ENCODE measurements at regions not wholly inside any gene's neighbourhood (a gene's known extent, or its start where the extent isn't known, plus 50 kb on each side); places are given as distances from the start of the nearest gene placed in this dataset.
"Not testable (repeated sequence)": the region's sequence is repeated elsewhere in the genome, so short reads cannot be mapped to it uniquely, and the experiment has no call there.

DNA sequence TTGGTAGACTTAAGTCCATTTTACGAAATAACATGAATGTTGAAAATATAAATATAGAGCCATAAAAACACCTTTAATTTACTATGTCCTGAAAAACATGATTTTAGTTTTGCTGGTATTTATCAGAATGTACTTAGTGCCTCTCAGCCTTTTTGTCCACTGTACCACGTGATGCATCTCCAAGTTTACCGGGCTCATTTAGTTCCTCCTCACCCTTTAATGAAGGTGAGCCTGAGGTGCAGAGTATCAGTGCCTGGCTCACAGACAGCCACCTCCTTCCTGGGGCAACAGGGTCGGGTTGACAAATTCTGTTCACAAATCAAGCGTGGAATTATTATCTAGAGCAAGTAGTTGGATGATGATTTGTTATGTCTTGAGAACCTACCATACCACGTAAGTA, 420.5 kb upstream of the MEIS1 start:
- FAIRE-seq = no peak

DNA sequence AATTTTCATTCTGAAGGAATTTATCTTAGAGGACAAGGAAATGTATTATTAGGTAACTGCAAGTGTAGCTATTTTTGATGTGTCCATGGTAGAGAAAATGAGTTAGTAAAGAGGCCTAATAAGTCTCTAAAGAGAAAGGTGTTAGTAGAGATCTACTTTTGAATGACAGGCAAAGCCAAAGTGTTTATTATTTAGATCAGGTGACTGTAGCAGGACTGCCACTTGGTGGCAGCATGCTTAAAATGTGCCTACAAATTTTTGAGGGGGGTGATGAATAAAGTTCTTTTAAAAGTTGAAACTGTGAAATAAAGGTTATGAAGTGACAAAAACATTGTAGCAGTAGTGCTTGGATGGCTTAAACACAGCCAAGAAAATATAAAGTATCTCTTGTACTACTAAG, 421.5 kb upstream of the MEIS1 start:
- no peak for FAIRE-seq

DNA sequence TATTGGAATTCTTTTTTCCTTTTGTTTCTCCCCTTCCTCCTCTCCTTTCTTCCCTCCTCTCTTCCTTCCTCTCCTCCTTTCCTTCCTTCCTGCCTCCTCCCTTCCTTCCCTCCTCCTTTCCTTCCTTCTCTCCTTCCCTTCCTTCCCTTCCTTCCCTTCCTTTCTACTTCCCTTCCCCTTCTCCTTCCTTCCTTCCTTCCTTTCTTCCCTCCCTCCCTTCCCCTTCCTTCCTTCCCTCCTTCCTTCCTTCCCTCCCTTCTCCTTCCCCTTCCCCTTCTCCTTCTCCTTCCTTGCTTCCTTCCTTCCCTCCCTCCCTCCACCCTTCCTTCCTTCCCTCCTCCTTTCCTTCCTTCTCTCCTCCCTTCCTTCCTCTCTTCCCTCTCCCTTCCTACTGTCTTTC, 431.0 kb upstream of the MEIS1 start:
- no peak for FAIRE-seq

DNA sequence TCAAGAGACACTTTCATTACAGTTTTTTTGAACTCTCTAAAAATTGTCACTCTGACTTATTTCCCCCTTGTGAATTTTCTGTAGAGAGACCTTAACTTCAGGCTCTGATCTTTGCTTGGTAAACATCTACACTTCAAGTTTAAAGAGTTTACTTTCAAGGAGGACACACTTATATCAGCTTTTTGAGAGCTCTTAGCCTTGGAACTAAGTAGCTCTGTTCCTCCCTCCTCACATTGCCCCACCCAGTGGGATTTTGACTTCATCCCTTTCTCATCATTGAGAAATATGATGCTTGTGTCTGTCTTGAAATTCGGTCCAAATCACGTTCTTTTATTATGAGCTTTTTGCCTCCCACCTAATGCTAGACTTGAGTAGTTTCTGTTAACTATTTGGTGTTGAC, 433.4 kb upstream of the MEIS1 start:
- no peak for FAIRE-seq

DNA sequence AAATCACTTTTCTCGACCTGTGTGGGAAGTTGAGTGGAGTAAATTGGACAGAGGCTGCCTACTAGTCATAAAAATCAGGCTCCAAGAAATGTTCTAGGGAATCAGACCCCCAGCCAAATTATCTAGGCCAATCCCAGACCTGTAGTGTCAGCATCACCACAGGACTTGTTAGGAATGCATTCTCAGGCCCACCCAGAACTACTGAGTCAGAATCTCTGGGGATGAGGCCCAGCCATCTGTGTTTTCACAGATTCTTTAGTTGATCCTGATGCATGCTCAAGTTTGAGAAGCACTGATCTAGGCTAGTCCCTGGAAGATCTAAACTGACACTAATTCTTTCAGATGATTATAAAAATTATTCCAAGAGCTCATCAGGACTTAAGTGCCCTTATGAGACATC, 434.0 kb upstream of the MEIS1 start:
- no peak for FAIRE-seq

DNA sequence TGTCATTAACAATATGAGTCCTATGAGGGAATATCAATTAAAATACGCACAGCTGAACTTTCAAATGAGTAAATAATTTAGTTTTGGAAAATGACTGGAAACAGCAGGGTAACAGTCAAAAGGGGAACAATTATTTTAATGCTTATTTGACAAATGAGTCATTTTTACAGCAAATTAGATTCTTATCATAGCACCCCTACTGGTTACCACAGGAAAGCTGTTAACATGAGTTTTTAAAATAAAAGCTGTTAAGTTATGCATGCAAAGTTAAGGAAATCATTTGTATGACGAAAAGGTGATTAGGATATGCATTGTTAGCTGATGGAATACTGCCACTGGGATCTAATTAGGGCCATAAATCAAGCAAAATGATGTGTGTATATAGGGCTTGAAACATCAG, 435.1 kb upstream of the MEIS1 start:
- FAIRE-seq = no peak

DNA sequence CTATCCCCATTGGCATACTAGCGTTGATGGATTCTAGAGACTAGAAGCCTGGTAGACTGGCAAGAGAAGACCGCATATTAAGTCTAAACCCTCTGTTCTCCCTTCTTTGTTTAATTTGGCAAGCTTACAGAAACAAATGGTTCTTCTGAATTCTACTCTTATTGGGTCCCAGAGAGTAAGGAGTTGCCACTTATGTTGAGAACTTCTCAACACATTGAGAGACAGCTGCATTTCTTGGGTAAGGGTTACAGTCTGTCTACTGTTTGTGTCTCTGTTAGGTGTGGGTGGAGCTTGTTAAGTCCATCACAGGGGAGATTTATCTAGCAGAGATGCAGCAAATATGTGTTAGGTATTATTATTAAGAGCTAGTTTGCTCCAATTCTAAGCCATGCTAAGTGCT, 435.8 kb upstream of the MEIS1 start:
- FAIRE-seq = no peak

DNA sequence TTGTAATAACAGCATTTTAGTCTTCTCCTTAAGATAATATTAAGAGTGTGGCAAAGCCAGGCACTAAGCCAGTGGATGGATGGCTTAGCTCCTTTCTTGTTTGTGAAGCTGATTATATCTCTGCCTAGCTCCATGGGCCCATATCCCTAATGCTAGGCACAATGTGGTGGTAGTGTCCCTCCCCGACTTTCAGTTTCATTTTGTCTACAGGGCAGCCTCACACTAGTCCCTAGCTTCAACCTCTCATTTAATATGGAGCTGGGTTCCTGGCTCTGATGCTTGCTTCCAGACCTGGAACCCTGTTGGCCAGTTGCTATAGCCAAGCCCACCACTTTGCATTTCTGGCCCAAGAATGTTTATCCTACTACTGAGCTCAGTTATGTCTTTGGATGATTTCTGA, 437.0 kb upstream of the MEIS1 start:
- no peak for FAIRE-seq

DNA sequence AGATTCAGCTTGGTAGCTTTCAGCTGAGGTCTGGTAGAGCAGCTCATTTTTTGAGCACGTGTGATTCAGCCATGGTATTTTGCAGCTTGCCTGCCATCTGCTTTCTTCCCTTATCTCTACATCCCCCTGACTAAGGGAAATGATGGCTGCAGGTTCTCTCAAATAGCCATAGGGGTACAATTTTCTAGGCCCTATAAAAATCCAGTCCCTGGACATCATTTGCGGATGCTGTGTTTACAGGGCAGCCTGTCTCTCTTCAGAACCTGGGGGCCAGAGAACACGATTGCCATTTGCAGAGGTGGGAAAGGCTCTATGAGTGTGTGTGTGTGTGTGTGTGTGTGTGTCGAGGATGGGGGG, 442.7 kb upstream of the MEIS1 start:
- no peak for FAIRE-seq

DNA sequence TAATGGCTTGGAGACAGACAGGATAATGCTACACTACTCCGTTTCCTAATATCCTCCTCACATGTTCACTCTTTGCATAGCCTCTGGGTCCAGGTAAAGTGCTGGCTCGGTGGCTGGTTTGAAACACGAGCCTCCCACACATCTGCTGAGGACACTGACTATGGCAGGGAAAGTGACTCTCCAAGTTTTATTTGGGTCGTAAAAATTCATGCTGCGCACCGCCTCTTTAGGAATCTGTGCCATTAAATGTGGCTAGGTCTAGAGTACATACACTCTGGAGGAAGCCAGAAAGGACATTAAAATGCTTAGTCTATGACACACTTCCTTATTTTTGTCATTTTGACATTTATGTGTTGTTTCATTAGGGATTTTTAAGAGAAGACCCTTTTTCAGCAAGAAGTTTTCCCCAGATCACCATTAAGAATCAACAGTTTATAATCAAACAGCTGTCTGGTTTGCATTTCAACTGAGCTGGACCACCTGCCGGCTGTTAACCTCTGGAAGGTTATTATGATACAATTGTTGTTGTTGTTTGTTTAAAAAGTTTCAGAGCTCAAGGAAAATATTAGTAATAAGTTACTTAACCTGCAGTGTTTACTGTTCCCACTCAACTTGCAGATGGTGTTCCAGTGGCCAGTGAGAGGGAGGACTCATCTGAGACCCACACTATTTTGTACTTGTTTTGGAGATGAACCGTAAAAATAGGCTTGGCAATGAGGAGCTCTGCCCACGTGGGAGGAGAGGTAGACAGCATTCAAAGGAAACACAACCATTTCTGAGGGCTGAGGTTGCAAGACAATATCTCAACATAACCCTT, 443.3 kb upstream of the MEIS1 start:
- FAIRE-seq = peak; percentile 100

DNA sequence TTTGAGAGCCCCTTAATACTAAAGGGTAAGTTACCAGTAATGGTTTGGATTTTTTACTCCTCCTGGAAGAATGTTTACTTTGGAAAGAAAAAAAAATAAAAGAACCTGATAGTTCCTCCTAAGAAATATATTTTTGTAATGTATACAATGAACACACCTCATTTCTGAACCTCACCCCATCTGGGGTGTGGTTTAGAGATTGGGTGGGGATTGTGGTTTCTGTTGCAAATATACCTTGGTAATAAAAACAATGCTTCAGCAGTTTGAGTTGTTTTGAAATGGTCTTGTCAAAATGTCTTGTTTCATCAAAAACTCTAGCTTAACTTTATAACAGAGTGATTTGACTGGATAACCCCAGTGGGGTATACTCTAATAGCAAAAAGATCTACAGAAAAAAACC, 448.9 kb upstream of the MEIS1 start:
- FAIRE-seq = no peak

DNA sequence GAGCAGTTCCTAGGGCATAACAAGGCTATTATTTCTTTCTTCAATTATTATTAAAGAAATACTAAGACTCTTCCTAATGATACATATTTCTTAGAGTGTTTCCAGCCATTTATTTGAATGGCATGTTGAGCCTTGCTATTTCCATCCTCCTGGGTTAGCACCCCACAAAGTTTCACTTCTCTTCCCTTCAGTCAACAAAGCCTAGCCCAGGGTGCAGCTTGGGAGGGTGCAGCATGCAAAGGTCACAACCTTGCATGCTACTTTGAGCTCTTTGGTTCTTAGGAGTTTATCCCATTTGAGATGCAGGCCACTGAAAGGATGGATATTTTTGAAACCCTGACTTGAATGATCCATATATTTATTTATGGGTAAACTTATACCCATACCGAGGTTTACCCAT, 454.4 kb upstream of the MEIS1 start:
- no peak for FAIRE-seq

DNA sequence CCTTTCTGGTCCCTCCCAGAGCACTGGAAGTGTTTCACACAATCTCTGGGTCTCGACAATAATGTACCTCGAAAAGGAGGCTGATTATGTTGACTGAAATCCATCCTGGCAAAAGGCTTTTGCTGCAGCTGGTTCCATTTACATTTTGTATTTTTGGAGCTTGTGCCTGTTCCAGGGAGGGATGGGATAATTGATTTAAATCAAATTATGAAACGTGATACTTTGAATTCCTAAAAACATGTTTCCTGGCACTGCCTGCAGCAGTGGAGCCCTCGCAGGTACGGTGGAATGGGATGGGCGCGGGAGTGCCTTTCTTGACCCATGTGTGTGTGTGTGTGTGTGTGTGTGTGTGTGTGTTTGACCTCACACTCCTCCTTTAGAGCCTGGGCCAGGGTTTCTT, 455.5 kb upstream of the MEIS1 start:
- no peak for FAIRE-seq

DNA sequence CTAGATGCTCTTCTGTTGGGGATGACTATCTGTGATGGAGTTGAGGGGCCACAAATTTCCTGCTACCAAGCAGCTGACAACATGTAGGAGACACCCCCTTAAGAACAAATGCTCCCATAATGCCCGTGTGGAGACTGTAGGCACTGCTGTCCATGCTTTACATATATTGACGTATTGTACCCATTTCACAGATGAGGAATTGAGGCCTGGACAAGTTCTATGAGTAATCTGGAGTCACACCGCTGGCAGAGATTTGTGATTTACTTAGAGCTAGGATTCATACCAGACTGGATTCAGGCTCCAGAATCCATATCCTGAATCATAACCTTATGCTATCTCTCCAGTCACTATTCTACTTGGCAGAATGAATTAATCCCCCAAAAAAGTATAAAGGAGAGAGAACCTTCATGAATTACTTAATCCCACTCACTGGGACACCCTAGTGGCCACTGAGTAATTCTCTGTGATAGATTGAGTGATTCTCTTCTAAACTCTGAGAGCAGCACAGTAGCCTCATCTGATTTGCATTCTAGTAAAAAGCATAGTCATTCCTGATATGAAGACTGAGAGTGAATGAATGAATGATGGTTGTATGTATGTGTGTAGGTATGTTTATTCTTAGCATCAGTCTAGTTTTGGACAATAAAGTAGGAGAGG, 460.7 kb upstream of the MEIS1 start:
- no peak for FAIRE-seq

DNA sequence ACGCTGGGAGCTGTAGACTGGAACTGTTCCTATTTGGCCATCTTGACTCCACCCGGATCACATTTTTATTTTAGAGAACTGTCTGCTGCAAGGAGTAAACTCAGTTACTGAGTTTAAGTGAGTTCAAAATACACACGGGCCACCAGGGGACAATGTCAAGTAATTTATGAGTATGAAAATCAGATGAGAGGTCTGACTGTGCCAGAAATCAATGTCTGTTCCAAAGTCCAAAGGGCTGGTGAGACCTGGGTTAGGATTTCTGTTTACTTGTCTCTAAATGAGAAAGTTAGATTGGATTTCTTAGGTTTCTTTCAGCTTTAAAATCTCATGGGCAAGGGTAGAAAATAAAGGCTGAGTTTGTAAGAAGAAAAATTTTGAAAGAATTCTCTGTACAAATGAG, 465.8 kb upstream of the MEIS1 start:
- no peak for FAIRE-seq

DNA sequence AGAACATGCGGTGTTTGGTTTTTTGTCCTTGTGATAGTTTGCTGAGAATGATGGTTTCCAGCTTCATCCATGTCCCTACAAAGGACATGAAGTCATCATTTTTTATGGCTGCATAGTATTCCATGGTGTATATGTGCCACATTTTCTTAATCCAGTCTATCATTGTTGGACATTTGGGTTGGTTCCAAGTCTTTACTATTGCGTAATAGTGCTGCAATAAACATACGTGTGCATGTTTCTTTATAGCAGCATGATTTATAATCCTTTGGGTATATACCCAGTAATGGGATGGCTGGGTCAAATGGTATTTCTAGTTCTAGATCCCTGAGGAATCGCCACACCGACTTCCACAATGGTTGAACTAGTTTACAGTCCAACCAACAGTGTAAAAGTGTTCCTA, 471.6 kb upstream of the MEIS1 start:
- not testable (repeated sequence) for FAIRE-seq

DNA sequence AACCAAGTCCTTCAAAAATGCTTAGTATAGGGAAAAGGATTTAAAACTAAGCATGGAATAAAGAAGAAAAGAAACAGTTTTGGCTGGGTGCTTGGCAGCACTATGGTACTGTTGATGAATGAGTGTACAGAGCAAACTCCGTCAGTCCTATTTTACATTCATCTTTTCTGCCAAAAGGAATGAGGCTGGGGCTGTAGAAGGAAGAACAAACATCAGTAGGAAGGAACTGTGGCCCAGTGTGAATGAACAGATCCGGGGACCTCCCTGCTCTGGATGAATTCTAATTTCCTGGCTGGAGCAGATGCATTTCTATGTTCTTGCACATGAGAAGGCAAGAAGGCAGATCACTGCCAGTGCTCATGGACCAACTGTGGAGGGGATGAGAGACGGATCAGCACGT, 474.0 kb upstream of the MEIS1 start:
- FAIRE-seq = no peak

DNA sequence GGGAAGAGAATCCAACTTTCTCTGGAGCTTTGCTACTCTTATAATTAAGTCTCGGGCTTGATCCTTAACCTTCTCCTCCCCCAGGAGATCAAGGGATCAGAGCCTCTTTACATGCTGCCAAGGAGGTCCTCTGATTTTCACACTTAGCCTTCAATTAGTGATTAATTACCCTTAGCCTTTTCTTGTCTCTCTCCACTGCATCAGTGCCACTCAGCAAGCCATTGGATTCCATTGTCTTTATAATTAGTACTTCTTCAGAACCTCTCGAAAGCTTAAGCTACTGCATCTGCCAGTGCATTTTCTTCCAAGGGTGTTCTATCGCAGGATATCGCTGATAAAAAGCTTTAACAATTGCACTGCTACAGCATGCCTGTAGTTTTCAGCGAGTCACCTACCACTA, 477.0 kb upstream of the MEIS1 start:
- FAIRE-seq = no peak

DNA sequence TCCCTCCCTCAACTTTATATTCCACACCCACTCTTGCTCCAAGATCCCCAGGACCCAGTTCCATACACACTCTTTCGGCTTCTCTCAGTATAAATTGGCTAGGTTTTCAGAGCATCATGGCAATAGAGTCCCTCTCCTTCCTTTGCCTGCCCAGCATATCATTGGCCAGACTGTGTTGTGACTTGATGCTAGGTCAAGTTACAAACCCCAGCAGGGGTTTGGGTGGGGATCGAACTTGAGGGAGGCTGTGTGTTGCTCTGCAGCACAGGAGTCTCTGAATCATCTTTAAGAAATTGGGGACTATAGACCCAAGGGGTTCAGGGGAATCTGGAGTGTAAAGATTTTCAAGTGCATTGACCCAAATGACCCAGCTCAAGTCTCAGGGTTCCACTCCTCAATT, 477.5 kb upstream of the MEIS1 start:
- FAIRE-seq = no peak

DNA sequence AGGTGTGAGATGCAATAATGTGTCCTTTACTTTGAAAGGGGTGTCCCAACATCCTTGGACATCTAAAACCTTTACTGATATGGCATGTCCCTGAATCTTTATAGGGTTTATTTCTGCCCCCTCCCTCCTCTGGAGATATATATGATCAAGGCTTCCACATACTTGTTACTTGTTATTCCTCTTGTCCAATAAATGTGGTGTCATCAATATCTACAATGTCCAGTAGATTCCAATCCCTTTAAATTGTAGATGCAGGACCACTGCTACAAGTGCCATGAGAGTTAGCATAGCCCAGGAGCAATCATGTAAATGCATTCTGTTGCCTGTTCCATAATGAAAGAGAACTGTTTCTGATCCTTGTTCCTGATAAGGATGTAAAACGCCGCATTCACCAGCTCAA, 479.7 kb upstream of the MEIS1 start:
- no peak for FAIRE-seq

DNA sequence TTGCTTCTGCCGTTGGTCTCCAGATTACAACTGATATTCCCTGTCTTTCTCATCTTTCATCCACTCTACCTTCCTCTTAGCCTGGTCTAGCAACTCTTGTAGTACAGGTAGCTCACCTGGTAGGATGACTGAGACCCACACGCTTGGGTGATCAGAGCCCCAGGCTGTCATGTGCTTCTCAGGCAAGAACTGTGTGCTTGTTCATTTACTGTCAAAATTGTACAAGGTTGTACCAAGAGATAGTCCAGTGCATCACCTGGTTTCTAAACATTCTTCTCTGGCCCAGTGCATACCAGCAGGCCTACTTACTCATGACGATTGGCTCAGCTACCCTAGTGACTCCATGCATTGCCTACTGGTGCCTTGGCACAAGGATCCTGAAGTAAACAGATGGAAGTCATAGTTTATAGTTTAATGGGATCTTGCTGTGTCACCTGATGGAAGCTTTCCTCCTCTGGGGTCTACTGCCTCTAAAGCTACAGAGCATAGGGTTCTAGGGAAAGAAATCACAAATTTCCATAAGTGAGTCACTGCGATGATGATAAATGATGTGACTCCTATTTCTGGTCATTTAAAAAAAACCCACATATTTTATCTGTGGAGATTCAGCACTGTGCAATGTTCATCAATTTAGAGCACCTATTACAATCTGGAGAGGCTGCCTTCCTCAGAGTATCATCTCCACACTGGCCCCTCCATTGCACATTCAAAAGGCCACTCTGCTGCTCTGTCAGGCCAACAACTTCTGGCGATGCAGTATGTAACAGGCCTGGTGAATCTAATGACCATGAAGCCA, 481.8 kb upstream of the MEIS1 start:
- FAIRE-seq = no peak

DNA sequence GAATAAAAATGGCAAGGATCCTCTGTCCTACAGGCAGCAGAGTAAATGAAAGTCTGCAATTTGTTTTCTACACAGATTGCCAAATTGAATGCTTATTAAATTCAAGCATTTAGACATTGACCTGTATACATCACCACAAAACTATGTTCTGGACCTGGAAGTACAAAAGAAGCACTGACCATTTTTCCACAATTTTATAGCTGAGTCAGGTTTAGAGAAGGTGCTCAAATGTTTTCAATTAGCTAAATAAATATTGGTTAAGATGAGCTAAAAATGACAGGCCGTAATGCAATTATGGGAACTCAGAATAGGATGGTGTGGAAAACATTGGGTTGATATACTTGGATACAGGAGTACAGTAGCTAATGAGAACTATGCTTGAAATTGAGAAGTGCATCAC, 490.7 kb upstream of the MEIS1 start:
- no peak for FAIRE-seq

DNA sequence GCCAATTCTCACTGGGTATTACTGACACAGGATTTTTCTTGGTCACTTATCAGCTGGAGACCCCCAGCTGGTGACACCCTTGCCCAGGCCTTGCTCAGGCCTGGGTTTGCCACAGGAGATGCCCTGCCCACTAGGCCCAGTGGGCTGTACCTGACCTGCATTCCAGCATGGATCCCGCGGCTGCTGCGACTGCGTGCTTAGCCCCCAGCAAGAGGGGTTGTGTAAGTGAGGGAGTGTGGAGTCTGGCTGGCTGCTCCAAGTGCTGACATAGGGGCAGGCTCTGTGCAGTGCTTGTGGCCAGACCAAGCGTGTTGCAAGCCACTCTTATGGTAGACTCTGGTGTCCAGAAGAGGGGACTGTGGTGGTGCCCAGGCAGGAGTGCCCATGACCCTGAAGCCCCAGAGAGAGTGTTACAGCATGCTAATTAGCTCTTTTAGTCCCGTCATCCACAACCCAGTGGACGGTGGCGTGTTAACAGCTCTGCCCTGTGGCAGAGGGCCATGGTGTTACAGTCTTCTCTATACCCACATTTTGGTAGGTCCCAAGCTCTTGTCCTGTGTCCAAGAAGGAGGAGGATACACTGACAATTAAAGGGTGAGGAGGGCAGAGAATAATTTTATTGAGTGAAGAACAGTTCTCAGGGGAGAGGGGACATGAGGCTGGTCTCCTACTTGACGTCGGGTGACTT, 491.7 kb upstream of the MEIS1 start:
- no peak for FAIRE-seq

Data from endometrium (tissue), 2 donors.